IPS-20b (cell line): ENCODE measurements at regions not wholly inside any gene's neighbourhood (a gene's known extent, or its start where the extent isn't known, plus 50 kb on each side); places are given as distances from the start of the nearest gene placed in this dataset.

Experiments used
- H3K27ac ChIP-seq: one replicate; pipeline ENCODE4 v1.5.1; 2013; ENCODE audit warnings: low read length
- H3K27me3 ChIP-seq: 2 replicates; pipeline ENCODE4 v1.6.1; 2013; ENCODE audit warnings: mild to moderate bottlenecking, low read length, inconsistent platforms; ENCODE audit not compliant: insufficient read depth
- H3K36me3 ChIP-seq: 2 replicates; pipeline ENCODE4 v1.6.1; 2013; ENCODE audit warnings: low read depth, mild to moderate bottlenecking, inconsistent platforms, low read length, moderate library complexity; ENCODE audit not compliant: insufficient read depth
- H3K4me1 ChIP-seq: 2 replicates; pipeline ENCODE4 v1.6.1; 2013; ENCODE audit warnings: mild to moderate bottlenecking, control low read depth, inconsistent platforms, low read length, moderate library complexity; ENCODE audit not compliant: insufficient read depth
- H3K4me3 ChIP-seq: 2 replicates; pipeline ENCODE4 v1.5.1; 2013; ENCODE audit warnings: mild to moderate bottlenecking, low read length, inconsistent platforms
- H3K9ac ChIP-seq: 2 replicates; pipeline ENCODE4 v1.6.1; 2013; ENCODE audit warnings: low read depth, mild to moderate bottlenecking, inconsistent platforms, low read length, moderate library complexity
- H3K9me3 ChIP-seq: 2 replicates; pipeline ENCODE4 v1.6.1; 2013; ENCODE audit warnings: mild to moderate bottlenecking, low read depth, low read length, inconsistent platforms; ENCODE audit not compliant: insufficient read depth

DNA sequence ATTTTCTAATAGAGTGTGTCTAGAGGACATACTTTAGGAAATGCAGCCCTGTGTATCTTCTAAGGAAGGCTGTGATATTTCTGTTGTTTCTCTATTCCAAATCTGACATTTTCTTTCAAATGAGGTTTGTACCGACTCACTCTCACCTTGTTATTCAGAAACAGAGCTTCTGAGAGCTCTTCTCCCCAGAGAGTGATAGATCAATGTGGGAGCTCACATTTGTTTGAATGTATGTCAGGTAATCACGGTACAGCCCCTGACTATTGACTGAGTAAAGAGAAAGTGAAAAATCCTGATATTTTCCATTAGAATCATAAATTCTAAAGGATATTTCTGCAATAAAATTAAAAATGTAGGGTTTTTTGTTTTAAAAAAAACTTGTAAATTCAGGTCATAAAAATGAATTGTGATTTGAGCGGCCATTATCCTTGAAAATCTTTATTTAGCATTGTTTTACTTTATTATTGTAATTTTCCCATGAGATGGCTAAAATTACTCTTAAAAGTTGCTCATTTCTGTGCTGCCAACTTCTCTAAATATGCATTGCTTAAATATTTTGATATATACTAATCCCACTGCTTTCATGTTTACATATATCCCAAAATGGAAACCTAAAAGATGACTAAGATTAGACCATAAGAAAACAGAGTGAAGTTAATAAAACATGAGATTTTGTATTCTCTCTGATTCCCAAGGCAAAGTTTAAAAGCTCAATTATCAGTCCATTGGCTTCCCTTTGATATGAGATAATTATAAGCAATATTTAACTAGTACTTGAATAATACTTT lies 1226.8 kb upstream of the CITED2 start:
- no peak overlapping the region for H3K4me3 ChIP-seq
- no peaks in the 10 kb centered on the region for H3K27me3 ChIP-seq
- no peak overlapping the region for H3K27ac ChIP-seq
- H3K9me3 ChIP-seq: no peaks in the 10 kb centered on the region
- no peaks in the 10 kb centered on the region for H3K36me3 ChIP-seq
- H3K4me1 ChIP-seq: no peaks in the 10 kb centered on the region
- H3K9ac ChIP-seq: no peak overlapping the region

DNA sequence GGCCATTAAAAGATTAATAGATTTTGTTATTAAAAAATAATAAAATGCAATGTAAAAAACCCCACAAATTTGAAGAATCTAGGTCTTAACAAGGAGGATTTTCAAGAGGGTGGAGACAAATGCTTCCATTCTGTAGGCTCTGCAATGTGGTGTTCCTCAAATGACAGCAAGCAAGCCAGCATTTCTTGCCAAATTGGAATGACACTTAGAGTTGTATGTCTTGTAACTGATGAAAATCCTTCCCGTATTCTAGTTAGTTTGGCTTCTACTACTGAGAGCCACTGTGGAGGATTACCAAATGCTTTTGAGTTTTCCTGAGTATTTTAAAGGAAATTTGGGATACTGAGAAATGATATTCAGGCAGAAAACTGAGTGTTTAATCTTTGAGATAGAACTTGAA lies 1225.5 kb upstream of the CITED2 start:
- Histone ChIP-seq H3K36me3 (no peaks in the 10 kb centered on the region), H3K4me1 (no peaks in the 10 kb centered on the region), H3K9ac (no peak overlapping the region), H3K9me3 (no peaks in the 10 kb centered on the region), H3K27ac (no peak overlapping the region), H3K4me3 (no peak overlapping the region), H3K27me3 (no peaks in the 10 kb centered on the region)

DNA sequence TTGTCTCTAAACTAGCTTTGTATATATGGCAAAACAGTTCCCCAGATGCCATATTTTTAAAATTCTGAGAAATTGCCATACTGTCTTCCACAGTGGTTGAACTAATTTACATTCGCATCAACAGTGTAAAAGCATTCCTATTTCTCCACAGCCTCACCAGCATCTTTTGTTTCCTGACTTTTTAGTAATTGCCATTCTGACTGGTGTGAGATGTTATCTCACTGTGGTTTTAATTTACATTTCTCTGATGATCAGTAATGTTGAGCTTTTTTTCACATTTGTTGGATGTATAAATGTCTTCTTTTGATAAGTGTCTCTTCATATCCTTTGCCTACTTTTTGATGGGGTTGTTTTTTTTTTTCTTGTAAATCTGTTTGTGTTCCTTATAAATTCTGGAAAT lies 1222.7 kb upstream of the CITED2 start:
- Histone ChIP-seq H3K4me3 (no peak overlapping the region), H3K27ac (no peak overlapping the region), H3K36me3 (no peaks in the 10 kb centered on the region), H3K27me3 (no peaks in the 10 kb centered on the region), H3K9me3 (no peaks in the 10 kb centered on the region), H3K9ac (no peak overlapping the region), H3K4me1 (no peaks in the 10 kb centered on the region)

DNA sequence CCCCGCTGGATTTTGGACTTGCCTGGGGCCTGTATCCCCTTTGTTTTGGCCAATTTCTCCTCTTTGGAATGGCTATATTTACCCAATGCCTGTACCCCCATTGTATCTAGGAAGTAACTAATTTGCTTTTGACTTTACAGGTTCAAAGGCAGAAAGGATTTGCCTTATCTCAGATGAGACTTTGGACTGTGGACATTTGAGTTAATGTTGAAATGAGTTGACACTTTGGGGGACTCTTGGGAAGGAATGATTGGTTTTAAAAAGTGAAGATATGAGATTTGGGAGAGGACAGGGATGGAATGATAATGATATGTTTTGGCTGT lies 1220.3 kb upstream of the CITED2 start:
- no peak overlapping the region for H3K4me3 ChIP-seq
- H3K36me3 ChIP-seq: no peaks in the 10 kb centered on the region
- no peaks in the 10 kb centered on the region for H3K27me3 ChIP-seq
- no peak overlapping the region for H3K27ac ChIP-seq
- no peaks in the 10 kb centered on the region for H3K4me1 ChIP-seq
- H3K9me3 ChIP-seq: no peaks in the 10 kb centered on the region
- no peak overlapping the region for H3K9ac ChIP-seq

DNA sequence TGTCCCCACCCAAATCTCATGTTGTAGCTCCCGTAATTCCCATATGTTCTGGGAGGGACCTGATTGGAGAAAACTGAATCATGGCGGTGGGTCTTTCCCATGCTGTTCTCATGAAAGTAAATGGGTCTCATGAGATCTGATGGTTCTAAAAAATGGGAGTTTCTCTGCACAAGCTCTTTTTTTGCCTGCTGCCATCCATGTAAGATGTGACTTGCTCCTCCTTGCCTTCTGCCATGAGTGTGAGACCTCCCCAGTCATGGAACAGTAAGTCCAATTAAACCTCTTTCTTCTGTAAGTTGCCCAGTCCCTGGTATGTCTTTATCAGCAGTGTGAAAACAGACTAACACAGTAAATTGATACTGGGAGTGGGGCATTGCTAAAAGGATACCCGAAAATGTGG lies 1218.4 kb upstream of the CITED2 start:
- H3K9ac ChIP-seq: no peak overlapping the region
- no peak overlapping the region for H3K4me3 ChIP-seq
- no peaks in the 10 kb centered on the region for H3K36me3 ChIP-seq
- H3K4me1 ChIP-seq: no peaks in the 10 kb centered on the region
- H3K27ac ChIP-seq: no peak overlapping the region
- no peaks in the 10 kb centered on the region for H3K9me3 ChIP-seq
- H3K27me3 ChIP-seq: no peaks in the 10 kb centered on the region

DNA sequence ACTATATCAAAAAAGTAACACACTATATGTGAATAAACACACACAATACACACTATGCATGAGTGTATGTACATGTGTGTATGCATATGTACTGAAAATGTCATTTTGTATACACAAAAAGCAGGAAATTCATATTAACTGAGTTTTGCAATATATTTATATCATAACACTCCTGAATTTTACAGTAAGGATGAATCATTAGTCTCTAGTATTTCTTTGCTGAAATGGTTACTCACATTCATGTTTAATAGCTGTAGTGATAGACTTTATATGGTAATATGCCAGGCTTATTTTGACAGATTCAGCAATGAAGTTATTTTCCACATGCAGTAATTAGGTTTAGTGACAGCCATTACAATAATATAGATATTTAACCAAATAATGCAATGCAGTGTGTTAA lies 1216.2 kb upstream of the CITED2 start:
- Histone ChIP-seq H3K27ac (no peak overlapping the region), H3K4me1 (no peaks in the 10 kb centered on the region), H3K4me3 (no peak overlapping the region), H3K27me3 (no peaks in the 10 kb centered on the region), H3K9me3 (no peaks in the 10 kb centered on the region), H3K36me3 (no peaks in the 10 kb centered on the region), H3K9ac (no peak overlapping the region)

DNA sequence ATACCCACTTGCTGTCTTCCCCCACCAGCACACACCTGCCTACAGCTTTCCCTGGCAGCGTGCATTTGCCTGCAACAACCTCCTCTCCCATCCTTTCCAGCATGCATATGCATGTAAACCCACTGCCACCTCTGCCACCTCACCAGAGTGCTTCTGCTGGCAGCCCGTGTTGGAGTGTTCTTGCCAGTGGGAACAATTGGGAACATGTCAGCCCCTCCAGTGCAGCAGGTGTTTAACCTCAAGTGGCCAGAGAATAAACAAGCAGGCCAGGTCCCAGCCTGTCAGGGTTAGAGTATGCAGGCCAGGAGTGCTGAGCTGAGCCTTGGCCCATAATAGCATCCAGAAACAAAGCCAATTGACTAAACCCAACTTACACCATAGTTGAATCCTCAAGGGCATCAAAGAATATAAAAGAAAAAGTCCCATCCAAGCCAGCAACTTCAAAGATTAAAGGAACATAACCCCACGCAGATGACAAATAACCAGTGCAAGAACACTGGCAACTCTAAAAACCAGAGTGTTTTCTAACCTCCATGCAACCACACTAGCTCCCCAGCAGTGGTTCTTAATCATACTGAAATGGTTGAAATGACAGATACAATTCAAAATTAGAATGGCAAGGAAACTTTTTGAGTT lies 1212.1 kb upstream of the CITED2 start:
- Histone ChIP-seq H3K27ac (no peak overlapping the region), H3K4me3 (no peak overlapping the region), H3K27me3 (no peaks in the 10 kb centered on the region), H3K4me1 (no peaks in the 10 kb centered on the region), H3K36me3 (no peaks in the 10 kb centered on the region), H3K9ac (no peak overlapping the region), H3K9me3 (no peaks in the 10 kb centered on the region)

DNA sequence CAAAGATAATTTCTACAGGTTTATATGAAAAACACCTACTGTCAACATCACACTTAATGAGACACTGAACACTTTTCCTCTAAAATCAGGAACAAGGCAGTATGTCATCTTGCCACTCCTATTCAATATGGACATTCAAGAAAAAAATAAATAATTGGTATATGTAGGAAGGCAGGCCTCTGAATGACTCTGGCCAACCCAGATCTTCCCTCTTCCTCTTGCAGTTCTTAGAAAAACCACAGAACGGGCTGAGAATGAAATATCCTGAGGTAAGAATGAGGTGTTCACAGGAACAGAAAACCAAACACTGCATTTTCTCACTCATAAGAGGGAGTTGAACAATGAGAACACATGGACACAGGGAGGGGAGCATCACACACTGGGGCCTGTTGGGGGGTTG lies 1207.2 kb upstream of the CITED2 start:
- Histone ChIP-seq H3K9ac (no peak overlapping the region), H3K36me3 (no peaks in the 10 kb centered on the region), H3K4me1 (no peaks in the 10 kb centered on the region), H3K27ac (no peak overlapping the region), H3K27me3 (no peaks in the 10 kb centered on the region), H3K4me3 (no peak overlapping the region), H3K9me3 (no peaks in the 10 kb centered on the region)

DNA sequence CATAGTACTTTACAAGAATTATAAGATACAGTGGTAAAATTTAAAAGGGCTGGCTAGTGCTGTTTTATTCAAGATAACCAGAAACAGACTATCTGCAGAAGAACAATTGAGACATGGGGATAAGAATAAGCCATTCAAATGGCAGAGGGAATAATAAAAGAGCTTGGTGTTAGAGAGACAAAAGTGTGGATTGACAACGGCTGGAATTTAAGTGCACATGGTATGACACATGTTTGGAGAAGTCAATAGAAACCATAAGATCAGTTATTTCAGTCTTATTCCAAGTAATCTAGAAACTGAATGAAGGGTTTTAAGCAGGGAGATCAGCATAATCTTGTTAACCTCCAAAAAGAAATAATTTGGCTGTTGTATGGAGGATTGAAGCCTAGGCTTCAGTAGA lies 1205.5 kb upstream of the CITED2 start:
- Histone ChIP-seq H3K4me3 (no peak overlapping the region), H3K36me3 (no peaks in the 10 kb centered on the region), H3K27me3 (no peaks in the 10 kb centered on the region), H3K9ac (no peak overlapping the region), H3K27ac (no peak overlapping the region), H3K4me1 (no peaks in the 10 kb centered on the region), H3K9me3 (no peaks in the 10 kb centered on the region)

DNA sequence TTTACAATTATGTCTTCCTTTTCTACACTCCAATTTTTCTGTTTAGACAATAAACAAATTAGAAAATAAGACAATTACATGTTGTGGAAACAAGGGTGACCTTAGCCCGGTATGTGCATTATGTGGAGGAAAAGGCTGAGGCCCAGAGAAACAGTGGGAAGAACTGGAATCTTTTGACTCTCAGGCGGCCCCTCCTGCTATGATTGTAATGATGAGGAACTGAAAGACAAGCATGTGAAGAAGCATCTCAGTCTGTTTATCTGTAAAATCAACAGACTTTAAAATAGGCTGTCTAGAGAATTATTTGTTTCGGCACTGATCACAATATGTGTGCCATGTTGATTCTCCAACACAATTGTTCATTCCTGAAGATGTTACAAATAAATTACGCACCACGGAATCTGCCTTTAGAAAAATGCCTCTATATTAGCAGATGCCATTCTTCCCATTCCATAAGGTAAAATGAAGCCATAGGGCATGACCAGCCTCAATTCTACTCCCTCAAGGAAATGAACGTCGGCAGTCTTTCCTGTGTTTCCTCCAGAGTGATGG lies 1201.6 kb upstream of the CITED2 start:
- H3K36me3 ChIP-seq: no peaks in the 10 kb centered on the region
- no peak overlapping the region for H3K4me3 ChIP-seq
- peaks cover 6% of the 10 kb centered on the region; the same call in 1 of the 2 replicates for H3K4me1 ChIP-seq
- H3K9me3 ChIP-seq: no peaks in the 10 kb centered on the region
- no peak overlapping the region for H3K9ac ChIP-seq
- no peaks in the 10 kb centered on the region for H3K27me3 ChIP-seq
- H3K27ac ChIP-seq: no peak overlapping the region

DNA sequence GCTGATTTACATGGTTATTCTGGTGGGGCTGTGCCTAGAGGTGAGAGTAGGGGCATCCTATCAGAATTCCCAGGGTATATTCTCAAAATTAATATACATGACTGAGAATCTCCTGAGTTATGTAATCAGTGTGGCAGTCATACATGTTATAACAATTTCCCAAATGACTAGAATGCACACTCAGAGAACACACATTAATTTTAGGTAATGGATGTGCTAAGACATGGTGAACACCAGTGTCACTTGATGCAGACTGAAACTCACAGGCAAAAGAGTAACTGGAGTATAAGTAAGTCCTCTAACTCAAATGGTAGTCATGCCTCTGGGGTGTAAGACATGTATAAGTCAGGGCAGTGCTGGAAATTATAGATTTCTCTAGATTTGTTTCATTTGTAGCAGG lies 1198.4 kb upstream of the CITED2 start:
- H3K27me3 ChIP-seq: no peaks in the 10 kb centered on the region
- no peak overlapping the region for H3K4me3 ChIP-seq
- H3K9me3 ChIP-seq: no peaks in the 10 kb centered on the region
- no peak overlapping the region for H3K9ac ChIP-seq
- no peak overlapping the region for H3K27ac ChIP-seq
- H3K4me1 ChIP-seq: peaks cover 6% of the 10 kb centered on the region; the same call in 1 of the 2 replicates
- no peaks in the 10 kb centered on the region for H3K36me3 ChIP-seq

DNA sequence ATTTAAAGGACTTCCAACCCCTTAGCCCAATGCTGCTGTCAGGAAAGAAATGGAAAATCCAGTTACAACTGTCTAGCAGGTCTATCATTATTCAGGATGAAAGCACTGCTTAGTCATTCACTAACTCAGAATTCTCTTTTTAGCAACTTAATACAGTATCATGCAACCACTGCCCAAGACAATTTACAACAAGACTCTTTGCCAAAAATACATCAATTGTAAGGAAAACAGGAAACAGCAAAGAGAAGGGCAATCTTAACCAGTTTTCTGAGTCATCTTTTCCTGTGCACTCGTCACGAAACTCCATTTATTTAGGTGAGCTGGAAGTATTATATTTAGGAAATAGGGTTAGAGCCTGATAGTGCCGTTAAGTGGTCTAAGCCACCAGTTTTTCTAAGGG lies 1197.7 kb upstream of the CITED2 start:
- H3K9ac ChIP-seq: no peak overlapping the region
- H3K27ac ChIP-seq: no peak overlapping the region
- peaks cover 6% of the 10 kb centered on the region; the same call in 1 of the 2 replicates for H3K4me1 ChIP-seq
- no peaks in the 10 kb centered on the region for H3K27me3 ChIP-seq
- no peaks in the 10 kb centered on the region for H3K36me3 ChIP-seq
- H3K4me3 ChIP-seq: no peak overlapping the region
- no peaks in the 10 kb centered on the region for H3K9me3 ChIP-seq
